ENCODE measurements at regions not wholly inside any gene's neighbourhood (a gene's known extent, or its start where the extent isn't known, plus 50 kb on each side); places are given as distances from the start of the nearest gene placed in this dataset.
"Not testable (repeated sequence)": the region's sequence is repeated elsewhere in the genome, so short reads cannot be mapped to it uniquely, and the experiment has no call there.

DNA sequence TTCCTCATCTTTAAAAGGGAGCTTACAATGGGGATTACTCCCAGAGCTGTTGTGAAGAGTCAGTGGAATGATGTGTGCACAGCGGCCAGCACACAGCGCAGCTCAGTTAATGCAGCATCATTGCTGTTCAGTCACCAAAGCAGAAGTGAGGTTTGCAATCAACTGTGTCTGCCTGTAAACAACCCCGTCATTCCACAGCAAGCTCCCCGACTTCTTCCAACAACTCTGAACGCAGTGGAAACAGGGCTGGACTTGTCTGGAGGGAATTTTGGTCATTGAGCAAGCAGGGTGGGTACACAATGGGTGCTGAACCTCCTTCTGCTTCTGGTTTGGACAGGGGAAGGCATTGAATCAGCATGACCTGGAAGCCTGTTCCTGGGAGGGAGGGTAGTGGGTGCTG, 347.4 kb downstream of the PTPRU start:
- no peak for DNase-seq

DNA sequence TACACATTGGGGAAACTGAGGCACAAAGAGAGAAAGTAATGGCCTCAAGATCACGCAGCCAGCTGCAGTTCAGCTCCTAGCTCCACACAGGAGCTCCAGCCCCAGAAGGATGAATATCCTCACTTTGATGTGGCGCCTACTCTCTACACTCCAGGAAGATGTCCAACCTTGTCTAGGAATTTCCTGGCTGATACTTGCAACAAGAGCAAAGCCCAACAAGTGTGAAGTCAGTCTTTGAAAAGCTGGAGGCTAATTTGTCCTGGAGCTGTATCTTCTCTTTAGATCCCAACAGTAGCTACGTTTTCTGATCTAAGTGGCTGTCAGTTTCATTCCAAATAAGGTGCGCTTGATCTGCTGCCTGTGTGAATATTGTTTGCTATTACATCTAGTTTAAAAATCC, 344.9 kb downstream of the PTPRU start:
- DNase-seq, result no peak

DNA sequence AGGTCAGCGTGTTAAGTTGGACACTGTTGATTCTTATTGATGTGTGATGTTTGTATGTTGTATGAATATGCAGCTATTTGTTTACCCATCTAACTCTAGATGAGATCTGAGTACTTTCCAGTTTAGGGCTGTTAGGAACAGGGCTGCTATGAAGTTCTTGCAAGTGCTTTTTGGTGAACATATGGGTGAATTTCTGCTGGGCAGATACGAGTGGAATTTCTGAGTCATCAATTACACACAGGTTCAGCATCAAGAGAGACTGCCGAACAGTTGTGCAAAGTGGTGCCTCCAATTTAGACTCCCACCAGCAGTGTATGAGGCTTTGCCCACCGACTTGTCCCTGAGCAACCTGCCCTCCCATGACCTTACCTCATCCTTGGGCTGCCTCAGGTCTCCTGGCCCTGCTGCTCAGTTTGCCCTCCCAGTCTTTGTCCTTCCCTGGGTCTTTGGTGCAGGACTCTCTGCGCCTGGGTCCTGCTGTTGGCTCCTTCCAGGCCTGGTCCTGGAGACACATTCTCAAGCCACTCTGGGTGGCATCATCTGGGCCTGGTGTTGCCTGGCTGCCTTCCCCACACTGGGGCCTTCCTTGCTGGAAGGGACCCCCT, 343.6 kb downstream of the PTPRU start:
- no peak for DNase-seq

DNA sequence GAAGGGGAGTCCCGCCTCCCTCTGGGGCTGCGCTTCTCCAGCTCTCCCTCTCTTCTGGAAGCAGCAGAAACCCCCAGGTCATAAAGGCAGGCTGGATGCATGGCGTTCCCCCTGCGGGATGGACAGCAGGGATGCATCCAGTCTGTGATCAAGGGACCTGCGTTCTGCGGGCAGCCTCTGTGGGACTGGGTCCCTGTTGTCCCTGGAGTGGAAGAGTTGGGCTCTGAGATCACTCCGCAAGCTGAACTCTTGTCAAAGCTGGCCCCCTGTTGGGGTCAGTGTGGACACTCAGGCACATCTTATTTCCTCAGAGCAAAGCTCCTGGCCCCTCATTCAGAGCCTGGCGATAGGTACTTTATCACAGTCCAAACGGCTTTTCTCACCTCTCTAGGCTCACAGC, 341.2 kb downstream of the PTPRU start:
- no peak for DNase-seq

DNA sequence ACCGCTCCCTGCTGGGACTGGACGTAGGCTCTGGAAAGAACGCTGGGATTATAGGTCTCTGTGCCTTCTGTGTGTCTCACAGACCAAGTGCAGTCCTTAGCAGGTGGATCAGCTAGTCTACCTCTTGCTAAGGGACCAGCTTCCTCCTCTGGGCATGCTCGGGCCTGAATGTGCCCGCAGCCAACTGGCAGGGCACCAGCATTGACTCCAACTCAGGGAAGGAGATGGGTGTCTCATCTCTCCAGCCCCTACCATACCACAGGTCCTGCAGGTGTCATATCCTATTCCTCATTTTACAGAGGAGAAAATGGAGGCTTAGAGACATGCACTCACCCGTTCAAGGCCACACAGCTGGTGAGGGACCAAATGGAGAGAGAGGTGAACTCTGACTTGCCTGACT, 340.2 kb downstream of the PTPRU start:
- no peak for DNase-seq

DNA sequence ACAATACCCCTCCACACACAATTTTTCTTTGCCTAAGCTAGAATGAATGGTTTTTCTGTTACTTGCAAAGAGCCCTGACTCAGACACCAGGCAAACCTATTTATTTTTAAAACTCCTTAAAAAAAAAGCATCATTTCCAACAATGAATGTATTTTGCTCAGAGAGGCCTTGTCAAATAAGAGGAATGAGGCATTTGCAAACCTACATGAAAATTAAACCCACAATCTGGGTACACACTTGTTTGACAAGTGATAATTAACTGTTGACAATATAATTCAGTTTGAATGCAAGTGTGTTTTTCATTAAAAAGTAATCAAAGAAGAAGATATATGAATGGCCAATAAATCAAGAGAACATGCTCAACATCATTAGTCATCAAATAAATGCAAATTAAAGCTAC, 339.5 kb downstream of the PTPRU start:
- no peak for DNase-seq

DNA sequence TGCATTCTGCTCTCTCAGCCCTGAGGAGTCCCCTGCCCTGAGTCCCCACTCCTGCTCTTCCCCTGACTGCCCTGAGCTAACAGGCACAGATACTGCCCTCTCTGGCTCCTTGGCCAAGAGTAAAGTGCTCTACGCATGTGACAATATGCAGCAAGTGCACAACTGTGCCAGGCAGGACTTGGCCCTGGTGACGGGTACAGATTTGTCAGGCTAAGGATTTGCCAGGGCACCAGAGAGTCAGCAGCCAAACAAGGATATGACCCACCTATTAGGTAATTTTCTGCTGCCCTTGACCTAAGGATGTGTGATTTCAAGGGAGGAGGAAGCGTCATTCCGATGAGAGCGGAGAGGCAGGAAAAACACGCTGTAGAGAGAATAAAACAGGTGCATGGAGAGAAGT, 339.0 kb downstream of the PTPRU start:
- no peak for DNase-seq

DNA sequence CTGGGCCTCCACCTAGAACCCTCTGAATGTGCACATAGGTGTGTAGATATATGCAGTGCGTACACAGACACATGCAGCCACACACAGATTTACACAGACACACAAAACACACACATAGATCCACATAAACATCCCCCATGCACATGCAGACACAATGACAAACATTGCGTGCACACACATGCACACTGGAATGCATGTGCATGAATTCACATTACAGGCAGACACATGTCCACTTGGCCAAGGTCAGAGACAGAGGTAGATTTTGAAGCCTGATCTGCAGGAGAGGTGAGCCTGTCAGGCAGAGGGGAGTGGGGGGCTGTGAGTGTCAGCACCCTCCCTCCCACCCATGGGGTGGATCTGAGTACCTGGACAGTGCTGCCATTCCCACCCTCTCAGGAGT, 338.5 kb downstream of the PTPRU start:
- no peak for DNase-seq

DNA sequence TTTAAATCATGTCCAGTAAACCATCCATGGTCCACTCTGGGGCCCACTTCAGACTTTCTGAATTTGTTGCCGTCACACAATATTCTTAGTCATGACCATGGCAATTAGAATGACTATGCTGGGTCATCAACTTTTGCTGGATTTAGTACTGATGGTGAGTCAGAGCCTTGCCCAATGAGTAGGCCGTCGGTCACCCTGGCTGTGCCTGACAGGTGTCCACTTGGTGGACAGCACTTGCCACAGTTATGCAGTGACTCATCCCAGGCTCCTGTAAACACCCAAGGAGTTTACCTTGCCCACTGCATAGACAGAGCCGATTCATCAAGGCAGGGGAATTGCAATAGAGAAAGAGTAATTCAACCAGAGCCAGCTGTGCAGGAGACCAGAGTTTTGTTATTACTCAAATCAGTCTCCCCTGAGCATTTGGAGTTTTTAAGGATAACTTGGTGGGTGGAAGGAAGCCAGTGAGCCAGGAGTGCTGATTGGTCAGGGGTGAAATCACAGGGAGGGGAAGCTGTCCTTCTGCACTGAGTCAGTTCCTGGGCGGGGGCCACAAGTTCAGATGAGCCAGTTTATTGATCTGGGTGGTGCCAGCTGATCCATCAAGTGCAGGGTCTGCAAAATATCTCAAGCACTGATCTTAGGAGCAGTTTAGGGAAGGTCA, 333.8 kb downstream of the PTPRU start:
- DNase-seq, result no peak

DNA sequence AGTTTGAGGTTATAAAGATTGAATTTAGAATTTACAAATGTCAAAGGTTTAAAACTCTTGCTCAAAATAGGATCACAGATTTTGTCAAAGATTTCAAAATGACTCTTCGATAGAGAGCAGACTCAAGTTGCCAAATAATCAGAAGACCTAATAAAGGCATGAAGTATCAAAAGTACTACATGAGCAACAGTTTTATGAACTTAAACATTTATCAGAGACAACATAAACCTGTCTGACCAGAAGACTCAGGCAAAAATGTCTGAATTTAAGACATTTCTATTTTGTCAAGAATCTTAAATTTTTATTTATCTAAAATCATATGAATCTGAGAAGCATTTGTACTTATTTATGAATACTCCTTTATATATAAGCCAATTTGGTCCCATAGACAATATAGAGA, 330.9 kb downstream of the PTPRU start:
- DNase-seq, result no peak

DNA sequence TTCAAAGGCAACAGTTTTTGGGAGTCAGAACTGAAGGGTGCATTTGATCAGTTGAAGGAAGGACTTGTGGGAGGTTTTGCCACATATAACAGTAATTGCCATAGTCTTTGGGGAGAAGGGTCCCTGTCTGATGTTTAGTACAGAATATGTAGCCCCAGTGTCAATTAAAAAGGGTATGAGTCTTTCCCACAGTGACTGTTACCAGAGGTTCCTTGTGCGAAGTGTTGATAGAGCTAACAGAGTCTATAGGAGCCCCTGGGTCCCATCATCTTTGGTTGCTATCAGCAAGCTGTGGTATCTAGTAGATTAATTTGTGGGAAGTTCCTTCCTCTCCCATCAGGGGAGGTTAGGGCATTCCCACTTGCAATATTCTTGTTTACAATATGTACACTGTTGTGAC, 329.2 kb downstream of the PTPRU start:
- no peak for DNase-seq

DNA sequence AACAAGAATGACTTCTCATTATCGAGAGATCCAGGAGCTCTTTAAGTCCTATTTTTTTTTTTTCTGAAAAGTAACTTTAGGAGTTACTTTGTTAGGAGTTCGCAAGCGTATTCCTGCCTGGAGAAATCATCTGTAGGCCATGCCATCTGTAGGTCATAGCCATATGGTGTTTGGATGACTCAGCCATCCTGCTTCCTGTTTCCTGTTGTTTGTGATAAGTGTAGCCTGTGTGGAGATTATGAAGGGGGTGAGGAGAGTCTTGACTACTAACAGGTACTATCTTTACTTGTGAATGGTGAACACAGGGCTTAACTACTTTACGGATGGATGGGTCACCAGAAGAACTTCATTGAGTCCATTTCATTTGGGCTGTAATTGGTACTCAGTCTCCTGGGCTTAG, 327.2 kb downstream of the PTPRU start:
- no peak for DNase-seq

DNA sequence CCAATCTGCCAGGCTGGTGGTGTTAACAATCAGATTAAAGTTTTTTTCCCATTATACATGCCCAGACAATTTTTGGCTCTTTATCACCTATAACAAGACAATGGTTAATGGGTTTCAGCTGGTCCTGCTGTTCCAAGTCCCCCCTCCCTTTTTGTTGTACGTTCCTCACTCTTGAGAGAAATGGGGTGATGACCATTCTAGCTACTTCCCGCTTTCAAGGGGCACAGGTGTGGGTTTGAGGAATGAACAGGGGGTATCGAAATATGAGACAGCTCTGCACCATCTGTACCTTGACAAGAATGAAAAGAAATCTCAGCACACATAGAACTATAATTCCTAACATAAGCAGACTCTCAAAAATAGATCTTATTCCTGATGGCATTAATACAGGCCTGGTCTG, 326.8 kb downstream of the PTPRU start:
- no peak for DNase-seq

DNA sequence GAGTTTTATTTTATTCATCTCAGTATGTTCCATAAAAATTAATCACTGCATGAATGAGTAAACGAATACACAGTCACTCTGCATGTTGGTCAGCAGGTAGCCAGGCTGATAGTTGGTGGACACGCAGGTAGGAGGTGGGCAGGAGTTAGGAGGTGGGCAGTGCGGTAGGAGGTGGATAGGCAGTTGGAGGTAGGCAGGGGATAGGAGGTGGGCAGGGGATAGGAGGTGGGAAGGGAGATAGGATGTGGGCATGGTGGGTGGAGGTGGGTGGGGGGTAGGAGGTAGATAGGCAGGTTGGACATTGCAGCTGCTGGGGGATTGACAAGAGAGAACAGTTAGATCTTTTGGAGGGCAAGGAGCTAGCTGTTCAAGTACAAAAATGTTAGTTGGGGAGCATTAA, 322.7 kb downstream of the PTPRU start:
- DNase-seq, result no peak

DNA sequence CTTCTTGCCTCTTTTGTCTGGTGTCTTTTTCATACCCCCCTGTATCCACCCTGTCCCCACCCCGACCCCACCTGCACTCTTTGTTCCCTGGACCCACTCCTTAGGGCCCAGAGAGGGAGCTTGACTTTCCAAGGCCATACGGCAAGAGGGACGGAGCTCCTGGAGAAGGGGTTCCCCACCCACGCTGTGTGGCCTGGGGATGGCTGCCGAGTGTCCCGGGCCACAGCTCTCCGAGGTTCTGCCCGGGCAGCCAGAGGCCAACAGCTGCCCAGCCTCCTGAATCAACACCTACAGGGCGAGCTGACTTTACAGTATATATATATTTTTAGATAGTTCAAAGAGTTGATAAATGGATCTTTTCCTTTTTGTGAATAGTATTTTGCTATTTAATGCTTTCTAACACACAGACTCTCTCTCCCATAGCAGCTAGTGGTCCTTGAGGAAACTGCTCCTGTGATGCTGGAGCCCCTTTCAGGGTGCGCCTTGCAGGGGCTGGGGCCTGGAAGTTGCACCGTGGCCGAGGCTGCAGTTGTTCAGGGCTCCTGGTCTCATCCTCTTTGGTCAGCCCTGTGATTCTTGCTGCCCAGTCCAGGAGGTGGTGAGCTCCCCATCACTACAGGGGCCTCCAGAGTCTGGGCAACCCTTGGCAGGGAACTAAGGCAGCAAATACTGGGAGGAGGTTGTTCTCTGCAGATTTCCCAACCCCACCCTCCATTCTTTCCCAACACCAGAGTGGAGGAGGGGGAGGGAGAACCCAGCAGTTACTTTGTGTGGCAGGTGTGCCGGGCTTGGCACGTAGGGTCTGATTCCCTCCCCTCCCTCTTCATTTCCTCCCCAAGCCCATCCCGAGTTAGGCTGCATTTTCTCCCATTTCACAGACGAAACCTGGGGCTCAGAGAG, 321.6 kb downstream of the PTPRU start:
- no peak for DNase-seq

DNA sequence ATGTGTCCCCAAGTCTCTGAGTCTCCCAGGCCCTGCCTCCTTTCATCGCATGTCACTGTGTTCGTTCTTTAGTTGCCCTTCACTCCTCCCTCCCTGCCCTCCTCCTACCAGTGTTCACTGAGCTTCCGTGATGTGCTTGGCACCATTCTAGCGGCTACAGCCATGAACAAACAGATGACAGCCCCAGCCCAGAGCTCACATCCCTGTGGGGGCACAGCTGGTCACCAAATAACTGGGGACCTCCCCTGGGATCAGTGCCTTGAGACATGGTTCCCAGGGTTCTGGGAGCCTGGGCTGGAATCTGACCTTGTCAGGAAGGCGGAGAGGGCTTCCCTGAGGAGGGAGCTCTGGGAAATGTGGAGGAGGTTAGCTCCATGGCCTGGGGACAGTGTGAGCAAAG, 320.7 kb downstream of the PTPRU start:
- no peak for DNase-seq

DNA sequence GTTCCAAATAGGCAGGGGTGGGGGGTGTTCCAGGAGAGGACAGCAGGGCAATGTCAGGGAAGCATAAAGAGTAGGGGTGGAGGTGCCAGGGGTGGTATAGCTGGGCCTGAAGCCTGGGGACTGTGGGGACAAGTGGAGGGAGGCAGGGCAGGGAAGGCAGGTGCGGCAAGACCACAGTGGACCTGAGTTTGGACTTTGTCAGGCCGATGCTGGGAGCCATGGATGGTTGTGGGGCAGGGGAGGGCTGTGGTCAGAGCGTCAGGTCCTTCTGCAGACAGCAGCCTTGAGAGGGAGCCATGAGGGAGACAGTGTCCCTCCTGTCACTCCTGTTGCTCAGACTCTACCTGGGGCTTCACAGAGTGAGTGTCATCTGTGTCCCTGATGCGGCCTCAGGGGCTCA, 320.3 kb downstream of the PTPRU start:
- no peak for DNase-seq

DNA sequence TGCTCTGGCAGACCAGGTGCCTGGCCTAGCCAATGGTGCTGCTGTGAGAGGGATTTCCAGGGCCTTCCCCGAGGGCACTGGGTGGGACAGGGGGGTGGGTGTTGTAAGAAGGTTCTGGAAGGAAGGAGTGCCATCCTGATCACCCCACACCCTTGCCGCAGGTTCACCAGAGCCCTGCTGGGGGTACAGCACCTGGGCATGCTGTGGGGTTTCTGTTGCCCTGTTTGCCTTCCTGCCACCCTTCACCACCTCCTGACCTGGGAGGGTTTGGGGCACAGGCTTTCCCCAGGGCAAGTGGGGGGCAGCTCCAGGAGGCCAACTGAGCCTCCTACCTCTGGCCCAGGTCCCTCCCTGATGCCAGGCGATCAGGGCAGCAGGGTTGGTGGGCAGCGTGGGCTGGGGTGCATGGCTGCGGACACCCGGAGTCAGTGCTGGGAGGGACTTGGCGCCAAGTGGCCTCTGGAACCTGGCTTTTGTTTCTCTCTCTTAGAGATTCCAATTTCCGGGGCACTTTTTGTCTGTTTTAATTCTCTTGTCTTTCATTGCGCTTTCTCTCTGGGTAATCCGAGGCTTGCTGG, 318.8 kb downstream of the PTPRU start:
- DNase-seq, result no peak

DNA sequence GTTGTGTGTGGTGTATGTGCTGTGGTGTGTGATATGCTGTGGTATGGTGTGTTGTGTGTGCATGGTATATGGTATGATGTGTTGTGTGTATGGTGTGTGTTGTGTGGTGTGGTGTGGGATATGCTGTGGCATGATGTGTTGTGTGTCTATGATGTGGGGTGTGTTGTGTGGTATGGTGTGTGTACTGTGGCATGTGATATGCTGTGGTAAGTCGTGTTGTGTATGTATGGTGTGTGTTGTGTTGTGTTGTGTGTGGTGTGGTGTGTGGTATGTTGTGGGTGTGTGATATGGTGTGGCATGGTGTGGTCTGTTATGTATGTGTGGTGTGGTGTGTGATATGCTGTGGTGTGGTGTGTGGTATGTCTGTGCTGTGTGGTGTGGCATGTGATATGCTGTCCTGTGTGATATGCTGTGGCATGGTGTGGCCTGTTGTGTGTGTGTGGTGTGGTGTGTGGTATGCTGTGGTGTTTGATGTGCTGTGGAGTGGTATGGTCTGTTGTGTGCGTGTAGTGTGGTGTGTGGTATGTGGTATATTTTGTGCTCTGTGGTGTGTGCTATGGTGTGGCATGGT, 318.0 kb downstream of the PTPRU start:
- DNase-seq, result no peak

DNA sequence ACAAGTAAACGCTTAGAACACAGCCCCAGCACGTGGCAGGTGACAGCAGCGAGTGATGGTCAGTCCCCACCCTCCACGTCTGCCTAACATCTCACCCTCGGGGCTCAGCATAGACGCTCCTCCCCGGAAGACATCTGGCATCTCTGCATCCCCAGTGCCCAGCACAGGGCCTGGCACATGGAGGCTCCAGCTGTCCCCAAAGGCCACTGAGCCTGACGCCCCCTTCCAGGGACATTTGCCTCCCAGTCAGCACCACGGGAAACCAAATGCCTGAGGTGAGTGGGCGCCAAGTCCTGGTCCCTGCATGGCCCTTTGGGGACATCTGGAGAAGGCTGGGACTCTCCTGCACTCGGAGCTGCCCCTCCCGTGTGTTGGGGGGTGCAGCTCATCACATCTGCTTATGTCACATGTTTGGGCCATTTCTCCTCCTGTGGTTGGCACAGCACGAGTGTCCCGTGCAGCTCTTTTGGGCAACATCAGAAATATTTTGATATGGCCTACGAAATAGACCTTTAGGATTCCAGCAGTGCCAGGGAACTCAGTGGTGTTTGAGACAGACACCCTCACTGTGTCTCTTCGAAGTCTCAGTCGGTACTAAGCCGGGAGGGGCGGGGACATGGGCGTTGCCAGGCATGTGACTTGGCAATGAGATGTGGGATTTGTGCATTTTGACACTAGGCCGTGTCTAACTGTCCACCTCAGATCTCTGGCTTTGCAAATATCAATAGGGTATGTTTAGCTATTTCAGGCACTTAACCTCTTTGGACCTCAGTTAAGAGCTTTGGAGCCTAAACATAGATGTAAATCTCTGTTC, 315.0 kb downstream of the PTPRU start:
- no peak for DNase-seq

DNA sequence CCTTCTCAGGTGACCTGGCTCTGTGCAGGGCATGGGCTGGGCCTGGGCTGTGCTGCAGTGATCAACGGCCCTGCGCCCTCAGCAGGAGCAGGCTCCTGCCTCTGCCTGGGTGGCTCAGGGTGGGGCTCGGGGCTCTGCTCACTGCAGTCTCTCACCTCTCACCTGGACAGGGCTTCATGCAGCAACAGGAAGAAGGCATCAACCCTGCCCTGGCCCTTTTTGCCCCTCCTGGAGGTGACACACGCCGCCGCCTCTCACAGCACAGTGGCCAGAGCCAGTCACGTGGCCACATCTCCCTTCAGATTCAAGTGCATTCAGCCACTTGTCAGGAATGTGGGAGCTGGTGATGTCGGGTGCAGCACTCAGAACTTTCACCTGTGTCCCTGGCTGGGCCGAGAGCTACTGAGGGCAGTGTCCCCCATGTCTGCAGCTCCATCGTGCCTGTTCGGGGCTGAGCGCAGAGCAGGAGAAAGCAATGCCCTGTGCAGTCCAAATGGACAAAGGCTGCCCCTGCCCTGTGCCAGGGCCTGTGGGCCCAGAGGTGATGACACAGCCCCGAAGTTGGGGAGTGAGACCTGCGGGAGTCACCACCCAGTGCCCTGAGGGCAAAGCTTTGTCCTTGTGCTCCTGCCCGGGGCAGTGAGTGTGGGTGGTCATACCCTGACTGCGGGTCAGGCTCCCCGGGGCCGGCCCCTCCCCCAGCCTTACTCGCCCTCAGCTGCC, 314.0 kb downstream of the PTPRU start:
- DNase-seq, result no peak

DNA sequence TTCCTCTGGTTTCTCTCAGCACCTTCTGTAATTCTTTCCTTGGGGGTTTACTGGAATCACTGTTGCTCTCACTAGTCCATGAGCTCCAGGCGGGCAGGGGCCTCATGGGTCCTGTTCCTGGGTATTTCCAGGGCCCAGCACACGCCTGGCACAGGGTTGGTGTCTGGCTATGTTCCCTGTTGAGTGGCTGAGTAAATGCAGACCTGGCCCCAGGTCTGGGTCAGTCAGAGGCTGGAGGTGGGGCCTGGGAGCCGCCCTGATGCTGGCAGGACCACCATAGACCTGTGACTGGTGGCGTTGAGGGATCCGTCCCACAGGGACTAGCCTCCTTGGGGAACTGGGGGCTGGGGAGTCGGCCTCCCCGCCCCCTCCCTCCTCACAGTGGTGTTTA, 313.4 kb downstream of the PTPRU start:
- not testable (repeated sequence) for DNase-seq
